GM19025 (cell line): ENCODE measurements at regions not wholly inside any gene's neighbourhood (a gene's known extent, or its start where the extent isn't known, plus 50 kb on each side); places are given as distances from the start of the nearest gene placed in this dataset.
"Not testable (repeated sequence)": the region's sequence is repeated elsewhere in the genome, so short reads cannot be mapped to it uniquely, and the experiment has no call there.

Source experiments
- ATAC-seq: cut with Tn5 transposase; IDR thresholded peaks from one replicate; pipeline ENCODE4 v1.9.1; 2021; ENCODE audit warnings: mild to moderate bottlenecking, low read depth, moderate library complexity; ENCODE audit not compliant: unreplicated experiment

DNA sequence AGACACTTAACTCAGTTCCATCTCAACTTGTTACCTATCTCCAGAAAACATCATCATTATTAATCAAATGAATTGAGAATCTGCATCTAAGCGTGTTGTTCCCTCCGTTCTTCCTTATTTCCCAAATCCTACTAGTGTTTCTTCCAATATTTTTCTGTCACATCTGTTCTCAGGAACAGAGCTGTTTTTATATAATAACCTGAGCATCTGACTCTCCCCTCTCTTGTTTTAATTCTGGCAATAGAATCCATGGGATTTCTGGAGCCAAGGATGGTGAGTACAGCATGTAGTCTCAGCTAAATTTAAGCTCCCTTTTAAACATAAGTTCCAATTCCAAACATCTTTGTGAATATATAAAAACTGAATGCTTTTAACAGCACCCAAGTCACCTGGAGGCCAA, 558.3 kb downstream of the DTWD2 start:
- no peak for ATAC-seq

DNA sequence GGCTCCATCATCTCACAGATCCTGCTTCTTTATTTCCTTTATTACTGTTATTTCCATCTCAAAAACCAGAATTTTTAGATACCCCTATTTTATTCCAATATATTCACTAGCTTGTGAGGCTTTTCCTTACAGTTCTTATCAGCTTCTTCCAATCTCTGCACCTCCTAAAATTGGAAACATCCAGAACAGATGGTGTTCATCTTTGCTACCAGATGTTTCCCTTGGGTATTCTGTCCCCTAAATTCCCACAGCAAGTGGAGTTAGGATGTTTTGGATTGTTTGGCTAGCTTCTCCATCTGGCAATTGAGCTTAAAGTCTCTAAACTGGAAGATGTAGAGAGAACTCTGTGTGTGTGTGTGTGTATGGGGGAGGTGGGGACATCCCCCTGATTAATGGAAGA, 580.4 kb downstream of the DTWD2 start:
- ATAC-seq = no peak

DNA sequence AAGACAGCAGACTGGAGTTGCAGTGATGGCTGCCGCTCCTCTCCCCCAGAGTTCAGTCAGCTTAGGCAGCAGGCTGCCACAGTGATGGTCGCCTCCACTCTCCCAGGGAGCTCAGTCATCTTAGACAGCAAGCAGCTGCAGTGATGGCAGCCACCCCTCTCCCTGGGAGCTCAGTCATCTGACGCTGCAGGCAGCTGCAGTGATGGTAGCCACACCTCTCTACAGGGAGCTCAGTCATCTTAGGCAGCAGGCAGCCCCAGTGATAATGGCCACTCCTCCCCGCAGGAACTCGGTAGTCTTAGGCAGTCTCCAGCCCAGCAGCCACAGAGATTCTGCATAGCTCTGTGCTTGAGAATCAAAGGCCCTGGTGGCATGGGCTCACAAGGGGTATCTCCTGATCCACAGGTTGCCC, 582.7 kb downstream of the DTWD2 start:
- ATAC-seq = no peak

DNA sequence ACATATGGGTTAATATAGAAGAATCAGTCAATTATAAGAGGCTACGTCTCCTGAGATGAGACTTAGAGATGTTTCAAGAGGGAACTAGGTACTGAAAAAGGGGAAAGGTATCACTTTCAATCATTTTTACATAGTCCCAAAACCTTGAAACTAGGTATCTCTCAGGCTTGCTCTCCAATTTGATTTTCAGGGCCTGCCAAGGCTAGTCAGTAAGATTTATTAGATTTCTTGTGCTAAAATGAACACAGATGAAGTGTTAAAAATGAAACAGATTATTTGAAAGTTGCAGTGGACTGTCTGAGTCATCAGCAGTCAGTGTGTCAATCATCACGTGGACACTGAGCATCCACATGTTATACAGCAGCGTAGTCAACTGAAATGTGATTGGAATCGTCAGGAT, 591.1 kb downstream of the DTWD2 start:
- ATAC-seq = no peak

DNA sequence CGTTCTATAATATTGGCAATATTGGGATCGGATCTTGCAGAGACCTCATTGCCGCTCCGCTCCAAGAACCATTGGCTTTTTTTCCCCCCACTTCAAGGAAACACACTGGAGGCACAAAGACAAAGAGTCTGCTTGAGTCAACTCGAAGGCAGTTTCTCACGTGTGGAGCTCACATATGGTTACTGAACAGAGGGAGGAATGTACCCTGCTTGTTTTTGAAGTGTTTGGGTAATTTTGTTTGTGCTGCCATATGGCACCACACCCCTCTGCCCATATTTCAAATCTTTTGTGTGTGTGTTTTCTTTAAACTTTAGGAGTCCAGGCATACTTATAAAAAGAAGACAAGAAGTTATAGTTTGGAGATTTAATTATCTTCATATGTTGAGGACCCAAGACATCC, 595.9 kb downstream of the DTWD2 start:
- ATAC-seq = no peak

DNA sequence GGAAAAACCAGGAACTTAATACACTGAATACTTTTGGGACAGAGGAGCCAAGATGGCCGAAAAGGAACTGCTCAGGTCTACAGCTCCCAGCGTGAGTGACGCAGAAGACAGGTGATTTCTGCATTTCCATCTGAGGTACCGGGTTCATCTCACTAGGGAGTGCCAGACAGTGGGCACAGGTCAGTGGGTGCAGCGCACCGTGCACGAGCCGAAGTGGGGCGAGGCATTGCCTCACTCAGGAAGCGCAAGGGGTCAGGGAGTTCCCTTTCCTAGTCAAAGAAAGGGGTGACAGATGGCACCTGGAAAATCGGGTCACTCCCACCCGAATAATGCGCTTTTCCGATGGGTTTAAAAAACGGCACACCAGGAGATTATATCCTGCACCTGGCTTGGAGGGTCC, 605.4 kb downstream of the DTWD2 start:
- not testable (repeated sequence) for ATAC-seq

DNA sequence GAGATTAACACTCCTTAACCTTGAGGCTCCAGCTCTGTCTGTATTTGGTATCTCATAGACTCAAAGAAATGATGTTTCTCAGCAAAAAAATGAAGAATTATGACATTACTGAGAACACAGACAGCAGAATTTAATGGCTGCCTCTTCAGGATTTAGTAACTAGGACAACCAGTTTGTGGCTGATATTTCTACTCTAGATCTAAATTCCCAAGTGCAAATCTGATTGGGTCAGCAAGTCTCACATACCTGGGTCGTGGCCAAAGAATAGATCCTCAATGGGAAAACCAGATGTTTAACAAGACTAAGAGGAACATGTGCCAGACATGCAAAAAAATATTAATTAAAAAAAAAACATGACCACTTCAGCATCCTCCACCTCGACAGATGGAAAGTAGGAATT, 608.9 kb downstream of the DTWD2 start:
- ATAC-seq = no peak

DNA sequence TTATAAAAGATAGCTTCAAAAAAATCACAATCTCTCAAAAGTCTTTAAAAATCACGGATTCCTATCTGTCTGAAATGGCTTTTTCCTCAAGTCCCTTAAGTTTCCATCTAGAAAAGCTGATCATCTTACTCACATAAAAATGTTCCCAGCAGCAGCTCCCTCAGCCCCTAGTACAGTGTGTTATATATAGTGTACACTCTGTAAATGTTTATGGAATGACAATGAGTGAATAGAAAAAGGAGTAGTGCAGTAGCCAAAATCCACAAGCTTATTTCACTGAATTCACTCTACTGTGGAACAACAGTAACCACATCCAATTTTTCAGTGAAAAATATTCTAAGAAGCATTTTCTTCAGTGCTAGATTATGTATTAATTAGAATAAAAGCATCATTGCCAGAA, 609.4 kb downstream of the DTWD2 start:
- no peak for ATAC-seq

DNA sequence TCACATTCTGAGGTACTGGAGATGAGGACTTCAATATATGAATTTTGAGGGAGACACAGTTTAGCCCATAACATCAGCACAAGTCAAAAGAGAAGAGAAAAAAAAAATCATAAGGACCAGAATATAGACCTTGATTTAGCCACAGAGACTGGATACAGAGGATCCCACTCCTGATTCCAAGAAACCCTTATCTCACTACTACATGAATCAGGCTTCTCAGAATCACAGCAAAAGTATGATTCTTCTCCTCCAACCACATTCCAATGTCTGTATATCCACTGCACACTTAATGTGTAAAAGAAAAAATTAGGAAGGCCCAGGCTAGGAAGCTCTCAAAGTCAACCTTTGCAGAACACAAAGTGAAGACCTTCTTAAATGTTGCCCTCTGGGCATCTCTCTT, 610.9 kb downstream of the DTWD2 start:
- no peak for ATAC-seq

DNA sequence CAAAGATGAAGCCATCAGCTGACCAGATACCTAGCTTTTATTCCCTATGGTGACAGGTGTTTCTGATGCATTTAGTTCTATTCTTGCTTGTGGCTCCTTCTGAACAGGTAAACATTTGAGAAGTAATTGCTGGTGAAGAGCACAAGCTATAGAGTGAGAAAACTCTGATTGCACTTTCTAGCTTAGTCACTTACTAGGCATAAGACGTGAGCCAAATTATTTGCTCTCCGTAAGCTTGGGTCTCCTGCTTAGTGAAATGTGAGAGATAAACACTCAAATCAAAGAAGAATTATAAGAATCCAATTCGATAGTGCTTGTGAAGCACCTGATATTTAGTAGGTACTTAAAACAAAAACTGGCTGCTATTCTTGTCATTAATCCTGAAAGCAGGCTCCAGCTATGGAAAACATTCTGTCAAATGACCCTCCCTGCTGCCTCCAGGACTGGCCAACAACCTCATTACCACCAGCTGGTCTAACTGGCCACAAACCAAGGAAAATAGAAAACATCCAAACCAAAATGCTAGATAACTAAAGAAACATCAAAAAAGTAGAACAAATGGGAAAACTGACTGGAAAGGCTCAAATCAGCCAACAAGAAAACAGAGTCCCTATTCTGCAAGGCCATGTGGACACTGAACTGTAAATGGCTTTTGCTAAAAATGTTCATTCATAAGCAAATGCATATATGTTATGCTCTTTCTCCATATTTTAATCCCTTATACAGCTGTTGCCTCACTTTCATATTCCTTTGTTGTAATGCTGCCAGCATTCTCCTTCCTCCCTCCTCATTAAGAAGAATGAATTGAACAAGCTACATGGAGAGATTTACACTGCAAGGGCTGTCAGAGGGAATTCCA, 616.1 kb downstream of the DTWD2 start:
- no peak for ATAC-seq

DNA sequence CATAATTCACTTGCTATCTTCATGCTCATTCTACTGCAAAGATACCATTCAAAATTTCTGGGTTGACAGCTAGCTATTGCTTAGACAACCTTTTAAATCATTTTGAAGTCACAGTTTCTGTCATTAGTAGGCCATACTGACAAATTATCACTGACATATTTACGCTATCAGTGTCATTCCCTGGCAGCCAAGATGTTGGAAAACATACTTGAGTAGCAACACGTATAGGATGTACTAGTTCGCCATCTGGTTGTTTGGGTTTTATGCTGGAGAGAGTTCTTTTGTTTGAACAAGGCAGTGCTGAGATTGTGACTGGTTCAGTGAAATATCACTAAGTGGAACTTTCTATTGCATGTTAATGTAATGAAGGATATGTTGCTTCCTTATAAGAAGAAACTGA, 621.9 kb downstream of the DTWD2 start:
- no peak for ATAC-seq

DNA sequence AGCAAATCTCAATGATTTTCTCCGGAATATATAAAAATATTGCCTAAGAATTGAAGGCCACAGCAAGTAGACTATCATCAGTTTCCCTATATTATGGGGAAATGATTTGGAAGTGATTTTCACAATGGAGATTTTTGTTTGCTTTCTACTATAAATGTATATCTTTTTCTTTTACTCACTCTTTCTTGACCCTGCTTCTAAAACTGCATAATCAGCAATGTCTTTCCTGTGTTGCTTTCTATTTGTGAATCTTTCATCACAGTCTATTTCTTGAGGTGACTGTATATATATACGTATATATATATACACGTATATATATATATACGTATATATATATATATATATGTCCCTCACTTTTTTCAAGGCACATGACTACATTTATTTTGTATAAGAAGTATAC, 622.6 kb downstream of the DTWD2 start:
- ATAC-seq = no peak

DNA sequence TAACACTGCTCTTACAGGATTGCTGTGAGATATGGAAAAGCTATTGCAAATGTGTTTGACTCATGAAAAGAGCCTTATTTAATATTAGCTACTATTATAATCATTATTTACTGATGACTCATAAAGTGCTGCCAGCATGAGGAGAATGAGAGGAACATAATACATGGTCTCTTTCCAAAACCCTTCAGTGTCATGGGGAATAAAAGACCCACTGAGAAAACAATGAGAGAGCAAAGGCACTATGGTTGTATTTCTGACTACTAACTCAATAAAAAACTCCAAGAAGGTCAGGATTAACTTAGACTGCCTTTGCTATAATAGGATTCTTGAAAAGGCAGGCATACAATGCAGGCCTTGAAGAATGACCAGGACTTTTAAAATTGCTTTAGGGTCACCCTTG, 633.5 kb downstream of the DTWD2 start:
- no peak for ATAC-seq

DNA sequence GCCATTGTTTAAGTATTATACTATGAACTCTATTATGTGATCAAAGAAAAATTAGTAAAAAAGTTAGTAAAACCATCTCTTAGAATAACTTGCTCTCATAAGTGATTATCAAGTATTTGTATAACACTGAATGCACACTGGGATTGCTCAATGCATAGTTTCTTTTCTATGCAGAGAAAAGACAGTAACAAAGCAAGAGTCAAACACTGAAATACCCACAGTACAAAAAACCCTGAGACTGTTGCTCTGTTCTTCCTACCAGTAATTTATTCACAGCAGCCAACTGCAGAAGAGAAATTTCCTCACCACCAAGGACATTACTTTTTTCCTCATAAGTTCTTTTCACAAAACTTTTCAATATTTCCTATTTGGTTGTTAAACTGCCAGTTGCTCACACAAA, 634.4 kb downstream of the DTWD2 start:
- no peak for ATAC-seq

DNA sequence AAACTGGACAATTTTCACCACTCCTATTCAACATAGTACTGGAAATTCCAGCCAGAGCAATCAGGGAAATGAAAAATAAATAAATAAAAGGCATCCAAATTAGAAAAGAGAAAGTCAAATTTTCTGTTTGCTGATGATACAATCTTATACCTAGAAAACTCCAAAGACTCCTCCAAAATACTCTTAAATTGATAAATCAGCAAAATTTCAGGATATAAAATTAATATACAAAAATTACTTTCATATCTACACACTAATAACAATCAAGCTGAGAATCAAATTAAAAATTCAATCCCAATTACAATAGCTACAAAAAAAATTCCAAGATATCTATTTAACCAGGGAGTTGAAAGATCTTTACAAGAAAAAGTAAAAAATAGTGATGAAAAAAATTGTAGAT, 651.9 kb downstream of the DTWD2 start:
- no peak for ATAC-seq

DNA sequence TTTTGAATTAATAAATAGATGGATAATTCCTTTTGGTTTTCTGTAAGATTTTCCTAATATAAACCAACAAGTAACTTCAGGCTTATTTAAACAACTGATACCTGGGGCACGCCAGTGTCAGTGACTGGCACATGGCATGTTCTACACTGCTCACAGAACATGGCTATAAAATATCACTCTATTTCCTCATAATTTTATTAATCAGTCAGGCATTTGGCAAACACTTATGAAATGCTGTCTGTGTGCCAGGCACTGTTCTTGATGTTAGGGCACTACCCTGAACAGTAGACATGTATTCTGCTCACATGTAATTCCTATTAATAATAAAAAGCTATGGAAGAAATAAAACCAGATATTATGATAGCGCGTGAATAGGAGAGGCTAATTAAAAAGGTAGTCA, 661.0 kb downstream of the DTWD2 start:
- ATAC-seq = no peak

DNA sequence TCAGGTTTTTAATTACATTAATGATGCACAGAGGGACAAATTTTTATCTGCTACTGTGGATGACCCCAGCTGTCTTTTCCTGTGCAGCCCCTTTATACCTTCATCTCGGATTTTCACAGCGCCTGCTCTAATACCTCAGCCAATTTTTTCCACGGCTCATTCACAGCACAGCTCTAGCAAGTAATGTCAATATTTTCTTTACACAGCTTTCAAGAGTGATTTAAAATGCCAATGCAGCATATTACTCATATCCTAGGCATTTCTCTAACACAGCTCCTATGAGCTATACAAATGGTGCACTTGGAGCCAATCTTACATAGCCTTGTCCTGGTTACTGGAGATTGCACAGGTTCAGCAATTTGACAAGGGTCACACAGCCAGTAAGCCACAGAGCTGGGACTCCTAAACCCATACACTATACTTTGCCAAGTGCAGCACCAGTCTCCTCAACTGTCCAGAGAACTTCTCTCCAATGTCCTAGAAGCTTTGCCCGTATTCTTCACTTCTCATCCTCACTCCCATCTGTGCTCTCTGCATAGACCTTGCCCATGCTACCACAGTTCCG, 661.8 kb downstream of the DTWD2 start:
- no peak for ATAC-seq

DNA sequence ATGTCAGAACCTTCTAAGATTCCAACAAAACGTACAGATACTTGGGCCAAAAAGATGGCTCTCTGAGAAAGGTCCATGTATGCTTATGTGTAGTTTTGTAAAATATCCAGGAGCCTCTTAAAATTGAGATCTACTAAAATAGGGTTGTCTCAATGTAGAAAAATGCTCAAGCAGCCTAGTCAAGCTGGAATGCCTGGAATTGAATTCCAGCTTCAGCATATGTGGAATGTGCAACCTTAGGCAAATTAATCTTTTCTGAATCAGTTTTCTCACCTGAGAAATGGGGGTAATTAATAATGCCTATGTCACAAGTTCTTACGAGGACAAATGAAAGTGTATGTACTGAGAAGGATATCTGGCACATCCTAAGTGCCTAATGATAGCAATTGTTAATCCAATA, 662.4 kb downstream of the DTWD2 start:
- no peak for ATAC-seq

DNA sequence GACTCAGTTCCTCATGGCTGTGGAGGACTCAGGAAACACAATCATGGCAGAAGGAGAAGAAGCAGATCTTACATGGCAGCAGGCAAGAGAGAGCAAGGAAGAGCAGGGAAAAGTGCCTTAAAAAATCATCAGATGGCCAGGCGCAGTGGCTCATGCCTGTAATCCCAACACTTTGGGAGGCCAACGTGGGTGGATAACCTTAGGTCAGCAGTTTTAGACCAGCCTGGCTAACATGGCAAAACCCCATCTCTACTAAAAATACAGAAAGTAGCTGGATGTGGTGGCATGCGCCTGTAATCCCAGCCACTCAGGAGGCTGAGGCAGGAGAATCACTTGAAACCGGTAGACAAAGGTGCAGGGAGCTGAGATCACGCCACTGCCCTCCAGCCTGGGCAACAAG, 664.6 kb downstream of the DTWD2 start:
- ATAC-seq = not testable (repeated sequence)

DNA sequence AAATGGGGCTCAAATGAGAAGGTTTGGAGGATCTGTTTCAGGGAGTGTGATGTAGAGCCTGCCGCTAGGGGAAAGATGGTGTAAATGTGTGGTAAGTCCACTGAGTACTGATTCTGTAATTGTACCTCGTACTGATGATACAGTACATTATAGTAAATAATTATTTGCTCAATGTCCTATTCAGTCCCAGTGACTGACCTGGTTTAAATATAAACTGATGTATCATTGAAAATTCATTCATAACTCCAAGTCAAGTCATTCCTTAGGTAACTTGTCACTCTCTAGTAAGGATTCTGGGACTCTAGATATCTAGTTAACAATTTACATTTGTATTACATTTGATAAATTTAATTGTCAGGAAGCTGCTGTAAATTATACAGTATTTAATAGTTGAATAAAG, 667.3 kb downstream of the DTWD2 start:
- no peak for ATAC-seq

DNA sequence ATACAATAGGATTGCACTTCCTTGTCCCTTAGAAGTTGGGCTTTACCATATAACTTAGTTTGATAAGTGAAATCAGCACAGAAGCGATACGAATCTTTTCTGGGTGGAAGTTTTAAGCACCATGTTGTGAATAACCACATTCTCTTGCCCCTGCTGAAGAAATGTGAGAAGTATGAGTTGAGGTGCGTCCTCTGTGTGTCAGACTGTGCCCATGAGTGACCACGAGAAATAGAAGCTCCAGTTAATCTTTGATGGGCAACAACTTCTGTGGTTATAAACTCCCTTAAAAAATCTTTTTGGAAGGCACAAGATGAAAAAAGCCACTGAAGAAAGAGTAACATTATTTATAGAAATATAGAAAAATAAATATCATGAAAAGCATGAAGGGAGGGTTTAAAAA, 668.2 kb downstream of the DTWD2 start:
- ATAC-seq = no peak

DNA sequence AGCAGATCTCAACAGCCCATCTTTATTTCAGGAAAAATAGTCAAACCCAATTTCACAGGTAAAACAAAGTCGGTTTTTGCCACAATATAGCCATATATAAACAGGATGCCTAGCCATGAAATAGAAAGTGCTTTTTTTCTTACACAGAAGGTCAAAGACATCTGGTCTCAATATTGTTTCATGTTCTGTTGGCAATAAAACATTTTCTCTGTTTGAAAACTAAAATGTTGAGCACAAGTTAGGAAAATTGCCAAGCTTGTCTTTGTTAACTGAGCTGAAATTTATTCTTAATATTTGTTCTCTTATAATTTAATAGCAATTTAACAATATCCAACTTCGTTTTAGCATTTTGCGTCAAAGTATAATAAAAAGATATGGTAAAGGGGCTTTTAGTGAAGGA, 673.4 kb downstream of the DTWD2 start:
- no peak for ATAC-seq
